Fibroblast of villous mesenchyme (primary cell): ENCODE measurements at regions not wholly inside any gene's neighbourhood (a gene's known extent, or its start where the extent isn't known, plus 50 kb on each side); places are given as distances from the start of the nearest gene placed in this dataset.
"Not testable (repeated sequence)": the region's sequence is repeated elsewhere in the genome, so short reads cannot be mapped to it uniquely, and the experiment has no call there.

Source experiments
- DNase-seq: peaks from one replicate; pipeline ENCODE4 v3.0.0-alpha.2; 2010; ENCODE audit warnings: low read depth
- H3K4me3 ChIP-seq: 2 replicates; pipeline ENCODE4 v1.5.1; 2011; ENCODE audit warnings: low read depth, mild to moderate bottlenecking, low read length
- CTCF ChIP-seq: IDR thresholded peaks from 2 replicates; pipeline ENCODE4 v1.5.1; 2012; ENCODE audit warnings: low read depth, mild to moderate bottlenecking, low read length; ENCODE audit not compliant: insufficient read depth

- no peak for TF ChIP-seq CTCF
- no peak for DNase-seq
- no peak overlapping the region for H3K4me3 ChIP-seq
Observed at GRCh38 chr6:19210849-19211590, 626.1 kb upstream of the ID4 start.

GRCh38 chr6:19214231-19214630 is 622.9 kb upstream of the ID4 start:
- no peak for TF ChIP-seq CTCF
- no peak for DNase-seq
- no peak overlapping the region for H3K4me3 ChIP-seq

GRCh38 chr6:19219931-19220330 is 617.2 kb upstream of the ID4 start:
- no peak for DNase-seq
- H3K4me3 ChIP-seq = no peak overlapping the region
- no peak for TF ChIP-seq CTCF

- TF ChIP-seq CTCF = no peak
- no peak overlapping the region for H3K4me3 ChIP-seq
- DNase-seq = no peak
Observed at GRCh38 chr6:19231878-19232561, 605.1 kb upstream of the ID4 start.

GRCh38 chr6:19245656-19246055 is 591.5 kb upstream of the ID4 start:
- no peak overlapping the region for H3K4me3 ChIP-seq
- TF ChIP-seq CTCF = no peak
- no peak for DNase-seq

GRCh38 chr6:19247181-19247580 is 590.0 kb upstream of the ID4 start:
- not testable (repeated sequence) for DNase-seq, H3K4me3 ChIP-seq

- not testable (repeated sequence) for DNase-seq, H3K4me3 ChIP-seq
Observed at GRCh38 chr6:19256123-19256522, 581.0 kb upstream of the ID4 start.

GRCh38 chr6:19261642-19262041 is 575.5 kb upstream of the ID4 start:
- TF ChIP-seq CTCF = no peak
- DNase-seq = no peak
- H3K4me3 ChIP-seq = no peak overlapping the region
